ENCODE measurements at regions not wholly inside any gene's neighbourhood (a gene's known extent, or its start where the extent isn't known, plus 50 kb on each side); places are given as distances from the start of the nearest gene placed in this dataset.

DNA sequence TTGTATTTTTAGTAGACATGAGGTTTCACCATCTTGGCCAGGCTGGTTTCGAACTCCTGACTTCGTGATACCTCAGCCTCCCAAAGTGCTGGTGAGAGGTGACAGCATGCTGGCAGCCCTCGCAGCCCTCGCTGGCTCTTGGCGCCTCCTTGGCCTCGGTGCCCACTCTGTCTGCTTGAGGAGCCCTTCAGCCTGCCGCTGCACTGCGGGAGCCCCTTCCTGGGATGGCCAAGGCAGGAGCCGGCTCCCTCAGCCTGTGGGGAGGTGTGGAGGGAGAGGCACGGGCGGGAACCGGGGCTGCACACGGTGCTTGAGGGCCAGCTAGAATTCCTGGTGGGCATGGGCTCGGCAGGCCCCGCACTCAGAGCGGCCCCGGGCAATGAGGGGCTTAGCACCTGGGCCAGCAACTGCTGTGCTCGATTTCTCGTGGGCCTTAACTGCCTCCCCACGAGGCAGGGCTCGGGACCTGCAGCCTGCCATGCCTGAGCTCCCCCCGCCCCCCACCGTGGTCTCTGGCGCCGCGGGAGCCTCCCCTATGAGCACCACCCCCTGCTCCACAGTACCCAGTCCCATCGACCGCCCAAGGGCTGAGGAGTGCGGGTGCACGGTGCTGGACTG is 96.5 kb upstream of the RHOBTB1 start:
- TF ChIP-seq RAD21 (CRISPR knock-in tag; IDR thresholded peaks at IDR 0.05) (no peak), POLR2AphosphoS2 (IDR thresholded peaks at IDR 0.05; ENCODE audit: low read depth, low read length) (no peak), ZNF839 (CRISPR knock-in tag; IDR thresholded peaks at IDR 0.05; ENCODE audit: borderline replicate concordance) (no peak), CHD2 (IDR thresholded peaks at IDR 0.05; ENCODE audit: low read depth, low read length) (no peak), EHMT2 (IDR thresholded peaks at IDR 0.05; ENCODE audit: borderline replicate concordance, low read depth, low read length) (no peak), HNRNPL (IDR thresholded peaks at IDR 0.05; ENCODE audit: low read depth, low read length) (no peak)
- TF ChIP-seq, protein P1, sequence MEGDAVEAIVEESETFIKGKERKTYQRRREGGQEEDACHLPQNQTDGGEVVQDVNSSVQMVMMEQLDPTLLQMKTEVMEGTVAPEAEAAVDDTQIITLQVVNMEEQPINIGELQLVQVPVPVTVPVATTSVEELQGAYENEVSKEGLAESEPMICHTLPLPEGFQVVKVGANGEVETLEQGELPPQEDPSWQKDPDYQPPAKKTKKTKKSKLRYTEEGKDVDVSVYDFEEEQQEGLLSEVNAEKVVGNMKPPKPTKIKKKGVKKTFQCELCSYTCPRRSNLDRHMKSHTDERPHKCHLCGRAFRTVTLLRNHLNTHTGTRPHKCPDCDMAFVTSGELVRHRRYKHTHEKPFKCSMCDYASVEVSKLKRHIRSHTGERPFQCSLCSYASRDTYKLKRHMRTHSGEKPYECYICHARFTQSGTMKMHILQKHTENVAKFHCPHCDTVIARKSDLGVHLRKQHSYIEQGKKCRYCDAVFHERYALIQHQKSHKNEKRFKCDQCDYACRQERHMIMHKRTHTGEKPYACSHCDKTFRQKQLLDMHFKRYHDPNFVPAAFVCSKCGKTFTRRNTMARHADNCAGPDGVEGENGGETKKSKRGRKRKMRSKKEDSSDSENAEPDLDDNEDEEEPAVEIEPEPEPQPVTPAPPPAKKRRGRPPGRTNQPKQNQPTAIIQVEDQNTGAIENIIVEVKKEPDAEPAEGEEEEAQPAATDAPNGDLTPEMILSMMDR (CRISPR knock-in tag; IDR thresholded peaks at IDR 0.05): no peak
